Endothelial cell of umbilical vein (primary cell): ENCODE measurements at regions not wholly inside any gene's neighbourhood (a gene's known extent, or its start where the extent isn't known, plus 50 kb on each side); places are given as distances from the start of the nearest gene placed in this dataset.

ENCODE experiments used
- BruUV-seq: library from RNA; stranded (reverse); fragments of 400-500 nt; replicated peaks from 2 replicates; lab custom pipeline; 2021; lab: Mats Ljungman, UMichigan
- CTCF ChIA-PET: fragments of 300-600, 350-600 bp; sonication (Branson Sonifier 250); formaldehyde crosslinking; loops from one replicate; lab custom pipeline; 2021; ENCODE audit warnings: antibody characterized with exemption, inconsistent platforms; lab: Charles Lee
- POLR2A ChIA-PET: fragments of 300-600, 350-600 bp; sonication (Branson Sonifier 250); formaldehyde crosslinking; loops from one replicate; lab custom pipeline; 2021; ENCODE audit warnings: antibody characterized with exemption, inconsistent platforms; lab: Charles Lee
- DNase-seq: peaks from one replicate; pipeline ENCODE4 v3.0.0-alpha.2; 2011; ENCODE audit warnings: low read depth, low spot score
- FAIRE-seq: peaks from 2 replicates; lab custom pipeline; 2011; peaks lifted over from hg19 to GRCh38; lab: Jason Lieb, UNC
- H2AFZ ChIP-seq: 2 replicates; pipeline ENCODE4 v1.6.0; 2012; ENCODE audit warnings: low read depth, low read length, control low read depth, inconsistent platforms
- H3K27ac ChIP-seq: 2 replicates; pipeline ENCODE4 v1.5.1; 2011; ENCODE audit warnings: low read depth, mild to moderate bottlenecking, control low read depth, low read length, moderate library complexity; ENCODE audit not compliant: insufficient read depth
- H3K27me3 ChIP-seq, 2 experiments: 2 replicates each; pipeline versions ENCODE4 v1.6.0 to v1.6.1; 2011; ENCODE audit warnings: low read length in 2 of 2, mixed read lengths in 1 of 2; ENCODE audit not compliant: control insufficient read depth in 2 of 2, insufficient read depth in 2 of 2
- H3K36me3 ChIP-seq, 2 experiments: 2 replicates in 1 of 2; 3 replicates in 1 of 2; pipeline ENCODE4 v1.5.1; 2011; ENCODE audit warnings: low read length in 2 of 2, mild to moderate bottlenecking in 1 of 2, moderate library complexity in 1 of 2; ENCODE audit not compliant: control insufficient read depth in 2 of 2, insufficient read depth in 2 of 2; ENCODE audit errors: extremely low read depth in 1 of 2
- H3K4me1 ChIP-seq: 3 replicates; pipeline ENCODE4 v1.5.1; 2011; ENCODE audit warnings: mild to moderate bottlenecking, low read length; ENCODE audit not compliant: control insufficient read depth, insufficient read depth; ENCODE audit errors: extremely low read depth
- H3K4me2 ChIP-seq: 2 replicates; pipeline ENCODE4 v1.6.1; 2011; ENCODE audit warnings: low read length, control low read depth, mixed read lengths; ENCODE audit not compliant: insufficient read depth
- H3K4me3 ChIP-seq, 3 experiments: fragments of 200-600 bp in 1 of 3; sonication (generic), shearing (Covaris generic) in 1 of 3; replicated peaks in 1 of 3; 2 replicates each; pipeline ENCODE4 v1.5.1; 2011 to 2016; ENCODE audit warnings: control low read depth in 3 of 3, low read length in 3 of 3, mild to moderate bottlenecking in 2 of 3, inconsistent platforms in 1 of 3, low read depth in 1 of 3, moderate library complexity in 1 of 3; ENCODE audit not compliant: insufficient read depth in 1 of 3
- H3K79me2 ChIP-seq: 2 replicates; pipeline ENCODE4 v1.6.0; 2012; ENCODE audit warnings: low read length, inconsistent platforms; ENCODE audit not compliant: control insufficient read depth, insufficient read depth
- H3K9ac ChIP-seq: replicated peaks from 2 replicates; pipeline ENCODE3; 2011; ENCODE audit warnings: low read length, control low read depth; ENCODE audit not compliant: insufficient read depth; ENCODE audit errors: extremely low read depth
- H3K9me1 ChIP-seq: replicated peaks from 3 replicates; pipeline ENCODE4 v1.6.0; 2011; ENCODE audit warnings: mild to moderate bottlenecking, low read length; ENCODE audit not compliant: control insufficient read depth, insufficient read depth; ENCODE audit errors: extremely low read depth
- H3K9me3 ChIP-seq: replicated peaks from 2 replicates; pipeline ENCODE4 v1.5.1; 2012; ENCODE audit warnings: low read length, inconsistent platforms; ENCODE audit not compliant: control insufficient read depth, insufficient read depth
- H4K20me1 ChIP-seq: replicated peaks from 2 replicates; pipeline ENCODE3; 2011; ENCODE audit warnings: mild to moderate bottlenecking, low read length; ENCODE audit not compliant: control insufficient read depth, insufficient read depth; ENCODE audit errors: extremely low read depth
- EZH2 ChIP-seq: IDR thresholded peaks from 2 replicates; pipeline ENCODE4 v1.6.1; 2012; ENCODE audit warnings: borderline replicate concordance, low read depth, mild to moderate bottlenecking, moderate library complexity, low read length, inconsistent platforms; ENCODE audit not compliant: severe bottlenecking
- FOS ChIP-seq: IDR thresholded peaks from 2 replicates; pipeline ENCODE4 v1.6.1; 2011; ENCODE audit warnings: mild to moderate bottlenecking, low read length, moderate library complexity, borderline replicate concordance; ENCODE audit not compliant: insufficient read depth
- GATA2 ChIP-seq: IDR thresholded peaks from 2 replicates; pipeline ENCODE4 v1.7.0; 2011; ENCODE audit warnings: low read depth, mild to moderate bottlenecking, moderate library complexity, mixed read lengths, low read length; ENCODE audit not compliant: insufficient read length, insufficient read depth
- JUN ChIP-seq: IDR thresholded peaks from 2 replicates; pipeline ENCODE4 v1.6.1; 2011; ENCODE audit warnings: borderline replicate concordance, low read depth; ENCODE audit not compliant: insufficient read length, insufficient read depth
- MAX ChIP-seq: IDR thresholded peaks from 2 replicates; pipeline ENCODE4 v1.6.1; 2011; ENCODE audit not compliant: insufficient read depth, insufficient read length
- MYC ChIP-seq: IDR thresholded peaks from one replicate; pipeline ENCODE4 v1.6.1; 2011; ENCODE audit warnings: mild to moderate bottlenecking, low read depth, low read length
- POLR2A ChIP-seq: IDR thresholded peaks from 2 replicates; pipeline ENCODE4 v1.6.1; 2012; ENCODE audit warnings: low read depth, mild to moderate bottlenecking, control low read depth, low read length
- POLR2AphosphoS5 ChIP-seq: IDR thresholded peaks from 2 replicates; pipeline ENCODE4 v1.6.1; 2012; ENCODE audit warnings: low read depth, mild to moderate bottlenecking, control low read depth, low read length, moderate library complexity; ENCODE audit not compliant: insufficient read depth
- dilution Hi-C: fragments of 300-500 bp; cut with MboI; formaldehyde crosslinking; loops from one replicate; pipeline ENCODE4 v1.15.0; 2019; ENCODE audit warnings: low sequenced_read_pairs; ENCODE audit not compliant: extremely low pct_ligation_motif_present
- intact Hi-C: fragments of 100-400 bp; cut with micrococcal nuclease; formaldehyde crosslinking; loops from one replicate; pipeline ENCODE4 v1.10.0; 2022
- TF ChIP-seq, protein P1 (sequence below), 2 donors: IDR thresholded peaks; 1 replicate in 1 of 2; 2 replicates in 1 of 2; pipeline ENCODE4 v1.5.1; 2011; ENCODE audit warnings: low read length in 2 of 2, mild to moderate bottlenecking in 2 of 2, moderate library complexity in 2 of 2, control low read depth in 1 of 2, inconsistent platforms in 1 of 2, low read depth in 1 of 2; ENCODE audit not compliant: insufficient read depth in 1 of 2; ENCODE audit errors: extremely low read depth in 1 of 2

- Histone ChIP-seq H3K9me1 (no peaks in the 10 kb centered on the region), H3K27ac (no peak overlapping the region), H3K4me3 (no peak overlapping the region), H3K36me3 (no peaks in the 10 kb centered on the region), H3K9ac (no peak overlapping the region), H4K20me1 (no peaks in the 10 kb centered on the region), H3K4me1 (no peaks in the 10 kb centered on the region), H3K9me3 (peaks cover 11% of the 10 kb centered on the region), H2AFZ (no peak overlapping the region), H3K4me2 (no peak overlapping the region), H3K27me3 (no peaks in the 10 kb centered on the region), H3K79me2 (no peaks in the 10 kb centered on the region)
- DNase-seq, result no peak
- TF ChIP-seq, protein P1, sequence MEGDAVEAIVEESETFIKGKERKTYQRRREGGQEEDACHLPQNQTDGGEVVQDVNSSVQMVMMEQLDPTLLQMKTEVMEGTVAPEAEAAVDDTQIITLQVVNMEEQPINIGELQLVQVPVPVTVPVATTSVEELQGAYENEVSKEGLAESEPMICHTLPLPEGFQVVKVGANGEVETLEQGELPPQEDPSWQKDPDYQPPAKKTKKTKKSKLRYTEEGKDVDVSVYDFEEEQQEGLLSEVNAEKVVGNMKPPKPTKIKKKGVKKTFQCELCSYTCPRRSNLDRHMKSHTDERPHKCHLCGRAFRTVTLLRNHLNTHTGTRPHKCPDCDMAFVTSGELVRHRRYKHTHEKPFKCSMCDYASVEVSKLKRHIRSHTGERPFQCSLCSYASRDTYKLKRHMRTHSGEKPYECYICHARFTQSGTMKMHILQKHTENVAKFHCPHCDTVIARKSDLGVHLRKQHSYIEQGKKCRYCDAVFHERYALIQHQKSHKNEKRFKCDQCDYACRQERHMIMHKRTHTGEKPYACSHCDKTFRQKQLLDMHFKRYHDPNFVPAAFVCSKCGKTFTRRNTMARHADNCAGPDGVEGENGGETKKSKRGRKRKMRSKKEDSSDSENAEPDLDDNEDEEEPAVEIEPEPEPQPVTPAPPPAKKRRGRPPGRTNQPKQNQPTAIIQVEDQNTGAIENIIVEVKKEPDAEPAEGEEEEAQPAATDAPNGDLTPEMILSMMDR (IDR thresholded peaks at IDR 0.05; ENCODE audit: extremely low read depth in 1 of 2, insufficient read depth in 1 of 2, low read depth in 1 of 2, low read length in 2 of 2), result no peak
- TF ChIP-seq MAX (no peak), POLR2A (no peak), MYC (no peak), EZH2 (no peak), FOS (no peak), GATA2 (no peak), JUN (no peak), POLR2AphosphoS5 (no peak)
- BruUV-seq, result no TSS peak
- intact Hi-C loops, result no loop called here
- dilution Hi-C loops, result no loop called here
- CTCF ChIA-PET, result no interaction called here
- POLR2A ChIA-PET, result no interaction called here
- no peak for FAIRE-seq
Observed at GRCh38 chr22:48677621-48678020, 1150.1 kb downstream of the BRD1 start.
